ENCODE measurements at regions not wholly inside any gene's neighbourhood (a gene's known extent, or its start where the extent isn't known, plus 50 kb on each side); places are given as distances from the start of the nearest gene placed in this dataset.

DNA sequence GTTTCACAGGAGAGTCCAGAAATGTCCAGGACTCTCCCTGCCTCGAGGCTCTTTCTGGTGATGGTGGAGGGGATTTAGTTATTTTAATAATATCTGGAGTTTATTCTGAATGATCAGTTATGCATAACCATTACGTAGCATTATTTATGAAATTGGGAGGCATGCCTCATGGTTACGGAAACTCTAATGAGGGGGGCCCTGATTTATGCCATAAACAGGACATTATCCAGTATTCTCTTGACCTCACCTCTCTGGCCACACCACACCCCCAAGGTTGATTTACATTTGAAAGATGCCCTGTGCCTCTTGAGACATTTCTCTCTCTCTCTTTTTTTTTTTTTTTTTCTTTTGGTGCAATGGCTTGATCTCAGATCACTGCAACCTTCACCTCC lies 268.8 kb downstream of the TFAP2C start:
- Histone ChIP-seq H3K27me3 (ENCODE audit: control insufficient read depth, insufficient read depth, low read length) (no peaks in the 10 kb centered on the region), H3K9ac (ENCODE audit: low read length in 3 of 3) (no peak overlapping the region), H3K27ac (ENCODE audit: low read depth in 2 of 2, low read length in 2 of 2) (no peak overlapping the region), H3K36me3 (ENCODE audit: control insufficient read depth in 2 of 3, insufficient read depth in 3 of 3, low read length in 3 of 3) (no peaks in the 10 kb centered on the region), H3K9me3 (ENCODE audit: control insufficient read depth in 2 of 3, insufficient read depth in 1 of 3, low read length in 3 of 3) (peaks cover 0 to 5% (median 0%) of the 10 kb centered on the region in 3 donors), H3K4me3 (ENCODE audit: low read length in 3 of 3) (no peak overlapping the region), H3K4me1 (ENCODE audit: control insufficient read depth in 2 of 3, insufficient read depth in 2 of 3, low read depth in 1 of 3, low read length in 3 of 3) (no peaks in the 10 kb centered on the region)
- DNase-seq: no peak
- intact Hi-C loops (cut with DNase I): no loop called here
- TF ChIP-seq, protein P1, sequence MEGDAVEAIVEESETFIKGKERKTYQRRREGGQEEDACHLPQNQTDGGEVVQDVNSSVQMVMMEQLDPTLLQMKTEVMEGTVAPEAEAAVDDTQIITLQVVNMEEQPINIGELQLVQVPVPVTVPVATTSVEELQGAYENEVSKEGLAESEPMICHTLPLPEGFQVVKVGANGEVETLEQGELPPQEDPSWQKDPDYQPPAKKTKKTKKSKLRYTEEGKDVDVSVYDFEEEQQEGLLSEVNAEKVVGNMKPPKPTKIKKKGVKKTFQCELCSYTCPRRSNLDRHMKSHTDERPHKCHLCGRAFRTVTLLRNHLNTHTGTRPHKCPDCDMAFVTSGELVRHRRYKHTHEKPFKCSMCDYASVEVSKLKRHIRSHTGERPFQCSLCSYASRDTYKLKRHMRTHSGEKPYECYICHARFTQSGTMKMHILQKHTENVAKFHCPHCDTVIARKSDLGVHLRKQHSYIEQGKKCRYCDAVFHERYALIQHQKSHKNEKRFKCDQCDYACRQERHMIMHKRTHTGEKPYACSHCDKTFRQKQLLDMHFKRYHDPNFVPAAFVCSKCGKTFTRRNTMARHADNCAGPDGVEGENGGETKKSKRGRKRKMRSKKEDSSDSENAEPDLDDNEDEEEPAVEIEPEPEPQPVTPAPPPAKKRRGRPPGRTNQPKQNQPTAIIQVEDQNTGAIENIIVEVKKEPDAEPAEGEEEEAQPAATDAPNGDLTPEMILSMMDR (IDR thresholded peaks at IDR 0.05; ENCODE audit: borderline replicate concordance, extremely low read depth, insufficient read depth): no peak
- no peak for FAIRE-seq

DNA sequence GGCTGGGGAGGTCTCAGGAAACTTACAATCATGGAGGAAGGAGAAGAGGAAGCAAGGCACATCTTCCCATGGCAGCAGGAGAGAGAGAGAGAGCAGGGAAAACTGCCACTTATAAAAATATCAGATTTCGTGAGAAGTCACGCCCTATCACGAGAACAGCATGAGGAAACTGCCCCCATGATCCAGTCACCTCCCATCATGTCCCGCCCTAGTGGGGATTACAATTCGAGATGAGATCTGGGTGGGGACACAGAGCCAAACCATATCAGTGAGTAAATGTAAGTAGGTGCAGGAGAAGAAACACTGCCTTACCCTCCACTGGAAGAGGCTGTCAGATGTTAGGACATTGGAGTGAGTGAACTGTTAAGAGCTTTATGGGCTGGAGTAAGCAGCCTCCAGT lies 270.4 kb downstream of the TFAP2C start:
- no peak overlapping the region for H3K27ac ChIP-seq (ENCODE audit: low read depth in 2 of 2, low read length in 2 of 2)
- no peaks in the 10 kb centered on the region for H3K27me3 ChIP-seq (ENCODE audit: control insufficient read depth, insufficient read depth, low read length)
- no peak overlapping the region for H3K9ac ChIP-seq (ENCODE audit: low read length in 3 of 3)
- peaks cover 0 to 5% (median 0%) of the 10 kb centered on the region in 3 donors for H3K9me3 ChIP-seq (ENCODE audit: control insufficient read depth in 2 of 3, insufficient read depth in 1 of 3, low read length in 3 of 3)
- FAIRE-seq: no peak
- DNase-seq: no peak
- TF ChIP-seq, protein P1 (IDR thresholded peaks at IDR 0.05; ENCODE audit: borderline replicate concordance, extremely low read depth, insufficient read depth): no peak
- H3K36me3 ChIP-seq (ENCODE audit: control insufficient read depth in 2 of 3, insufficient read depth in 3 of 3, low read length in 3 of 3): no peaks in the 10 kb centered on the region
- intact Hi-C loops (cut with DNase I): no loop called here
- H3K4me3 ChIP-seq (ENCODE audit: low read length in 3 of 3): no peak overlapping the region
- H3K4me1 ChIP-seq (ENCODE audit: control insufficient read depth in 2 of 3, insufficient read depth in 2 of 3, low read depth in 1 of 3, low read length in 3 of 3): no peaks in the 10 kb centered on the region

DNA sequence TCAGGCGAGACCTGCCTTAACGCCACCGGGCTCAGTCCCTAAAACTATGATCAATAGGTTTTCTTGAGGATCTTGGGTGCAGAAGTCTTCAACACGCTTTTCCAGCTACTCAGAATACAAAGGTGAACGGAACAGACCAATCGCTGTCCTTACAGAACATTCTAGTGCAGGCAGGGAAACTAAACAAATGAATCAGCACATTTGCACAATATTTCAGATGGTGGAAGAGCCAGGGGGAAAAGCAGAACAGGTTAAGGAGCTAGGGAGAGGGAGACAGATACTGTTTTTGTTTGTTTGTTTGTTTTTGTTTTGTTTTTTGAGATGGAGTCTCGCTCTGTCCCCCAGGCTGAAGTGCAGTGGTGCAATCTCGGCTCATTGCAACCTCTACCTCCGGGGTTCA lies 271.1 kb downstream of the TFAP2C start:
- DNase-seq: no peak
- TF ChIP-seq, protein P1 (IDR thresholded peaks at IDR 0.05; ENCODE audit: borderline replicate concordance, extremely low read depth, insufficient read depth): no peak
- Histone ChIP-seq H3K27me3 (ENCODE audit: control insufficient read depth, insufficient read depth, low read length) (no peaks in the 10 kb centered on the region), H3K4me3 (ENCODE audit: low read length in 3 of 3) (no peak overlapping the region), H3K27ac (ENCODE audit: low read depth in 2 of 2, low read length in 2 of 2) (no peak overlapping the region), H3K9me3 (ENCODE audit: control insufficient read depth in 2 of 3, insufficient read depth in 1 of 3, low read length in 3 of 3) (peaks cover 0 to 5% (median 0%) of the 10 kb centered on the region in 3 donors), H3K36me3 (ENCODE audit: control insufficient read depth in 2 of 3, insufficient read depth in 3 of 3, low read length in 3 of 3) (no peaks in the 10 kb centered on the region), H3K4me1 (ENCODE audit: control insufficient read depth in 2 of 3, insufficient read depth in 2 of 3, low read depth in 1 of 3, low read length in 3 of 3) (no peaks in the 10 kb centered on the region), H3K9ac (ENCODE audit: low read length in 3 of 3) (no peak overlapping the region)
- FAIRE-seq: no peak
- intact Hi-C loops (cut with DNase I): no loop called here

DNA sequence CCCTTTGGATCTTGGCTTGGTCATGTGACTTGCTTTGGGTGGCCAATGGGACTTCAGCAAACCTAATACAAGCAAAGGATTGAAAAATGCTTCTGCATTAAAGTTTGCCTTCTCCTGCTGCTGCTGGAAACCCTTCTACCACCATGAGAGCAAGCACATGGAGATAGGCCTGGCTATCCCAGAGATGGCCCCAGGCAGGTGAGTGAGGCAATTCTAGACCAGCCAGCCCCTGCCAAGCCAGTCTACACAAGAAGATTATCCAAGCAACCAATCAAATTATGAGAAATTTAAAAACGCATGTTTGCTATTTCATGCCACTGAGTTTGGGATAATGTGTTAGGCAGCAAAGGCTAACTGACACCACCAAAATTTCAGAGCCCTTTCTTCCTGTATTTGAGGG lies 274.3 kb downstream of the TFAP2C start:
- Histone ChIP-seq H3K4me3 (ENCODE audit: low read length in 3 of 3) (no peak overlapping the region), H3K9me3 (ENCODE audit: control insufficient read depth in 2 of 3, insufficient read depth in 1 of 3, low read length in 3 of 3) (peaks cover 0 to 5% (median 0%) of the 10 kb centered on the region in 3 donors), H3K9ac (ENCODE audit: low read length in 3 of 3) (no peak overlapping the region), H3K27me3 (ENCODE audit: control insufficient read depth, insufficient read depth, low read length) (no peaks in the 10 kb centered on the region), H3K27ac (ENCODE audit: low read depth in 2 of 2, low read length in 2 of 2) (no peak overlapping the region), H3K36me3 (ENCODE audit: control insufficient read depth in 2 of 3, insufficient read depth in 3 of 3, low read length in 3 of 3) (no peaks in the 10 kb centered on the region), H3K4me1 (ENCODE audit: control insufficient read depth in 2 of 3, insufficient read depth in 2 of 3, low read depth in 1 of 3, low read length in 3 of 3) (no peaks in the 10 kb centered on the region)
- TF ChIP-seq, protein P1 (IDR thresholded peaks at IDR 0.05; ENCODE audit: borderline replicate concordance, extremely low read depth, insufficient read depth): no peak
- intact Hi-C loops (cut with DNase I): no loop called here
- FAIRE-seq: no peak
- DNase-seq: no peak

Data from kidney (tissue), 13 donors.